Skeletal muscle satellite cell (primary cell): ENCODE measurements at regions not wholly inside any gene's neighbourhood (a gene's known extent, or its start where the extent isn't known, plus 50 kb on each side); places are given as distances from the start of the nearest gene placed in this dataset.

ENCODE experiments used
- H3K27me3 ChIP-seq: 2 replicates; pipeline ENCODE4 v1.7.0; 2013; ENCODE audit warnings: low read length; ENCODE audit not compliant: control insufficient read depth, insufficient read depth
- H3K36me3 ChIP-seq: 2 replicates; pipeline ENCODE4 v1.7.0; 2013; ENCODE audit warnings: mild to moderate bottlenecking, control low read depth, low read length; ENCODE audit not compliant: insufficient read depth
- H3K4me1 ChIP-seq: 2 replicates; pipeline ENCODE4 v1.7.0; 2013; ENCODE audit warnings: low read length; ENCODE audit not compliant: control insufficient read depth, insufficient read depth
- H3K4me2 ChIP-seq: 2 replicates; pipeline ENCODE4 v1.7.0; 2013; ENCODE audit warnings: mild to moderate bottlenecking, low read length
- H3K4me3 ChIP-seq: 2 replicates; pipeline ENCODE4 v1.7.0; 2013; ENCODE audit warnings: low read length
- H3K9ac ChIP-seq: 2 replicates; pipeline ENCODE4 v1.7.0; 2013; ENCODE audit warnings: mild to moderate bottlenecking, low read depth, low read length, moderate library complexity
- H3K9me3 ChIP-seq: replicated peaks from 2 replicates; pipeline ENCODE4 v1.7.0; 2013; ENCODE audit warnings: mild to moderate bottlenecking, control low read depth, low read length

DNA sequence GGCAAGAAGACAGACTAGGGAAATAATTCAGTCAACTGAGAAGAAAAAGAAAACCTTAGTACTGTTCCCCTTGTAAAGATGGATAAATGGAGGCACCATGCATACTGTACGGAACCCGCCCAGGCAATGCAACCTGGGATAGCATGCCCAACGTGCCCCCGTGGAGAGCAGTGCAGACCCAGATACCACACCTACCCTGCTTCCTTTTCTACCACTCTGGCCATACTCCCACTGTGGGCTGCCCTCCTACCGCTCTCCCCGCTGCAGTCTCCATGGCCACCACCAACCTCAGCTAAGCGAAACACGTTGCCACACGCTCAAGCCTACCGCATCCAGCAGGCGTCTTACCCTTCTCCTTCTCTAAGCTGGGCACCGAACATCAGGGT, 117.4 kb upstream of the SERPIND1 start:
- Histone ChIP-seq H3K9me3 (no peaks in the 10 kb centered on the region), H3K36me3 (no peaks in the 10 kb centered on the region), H3K4me3 (no peak overlapping the region)

DNA sequence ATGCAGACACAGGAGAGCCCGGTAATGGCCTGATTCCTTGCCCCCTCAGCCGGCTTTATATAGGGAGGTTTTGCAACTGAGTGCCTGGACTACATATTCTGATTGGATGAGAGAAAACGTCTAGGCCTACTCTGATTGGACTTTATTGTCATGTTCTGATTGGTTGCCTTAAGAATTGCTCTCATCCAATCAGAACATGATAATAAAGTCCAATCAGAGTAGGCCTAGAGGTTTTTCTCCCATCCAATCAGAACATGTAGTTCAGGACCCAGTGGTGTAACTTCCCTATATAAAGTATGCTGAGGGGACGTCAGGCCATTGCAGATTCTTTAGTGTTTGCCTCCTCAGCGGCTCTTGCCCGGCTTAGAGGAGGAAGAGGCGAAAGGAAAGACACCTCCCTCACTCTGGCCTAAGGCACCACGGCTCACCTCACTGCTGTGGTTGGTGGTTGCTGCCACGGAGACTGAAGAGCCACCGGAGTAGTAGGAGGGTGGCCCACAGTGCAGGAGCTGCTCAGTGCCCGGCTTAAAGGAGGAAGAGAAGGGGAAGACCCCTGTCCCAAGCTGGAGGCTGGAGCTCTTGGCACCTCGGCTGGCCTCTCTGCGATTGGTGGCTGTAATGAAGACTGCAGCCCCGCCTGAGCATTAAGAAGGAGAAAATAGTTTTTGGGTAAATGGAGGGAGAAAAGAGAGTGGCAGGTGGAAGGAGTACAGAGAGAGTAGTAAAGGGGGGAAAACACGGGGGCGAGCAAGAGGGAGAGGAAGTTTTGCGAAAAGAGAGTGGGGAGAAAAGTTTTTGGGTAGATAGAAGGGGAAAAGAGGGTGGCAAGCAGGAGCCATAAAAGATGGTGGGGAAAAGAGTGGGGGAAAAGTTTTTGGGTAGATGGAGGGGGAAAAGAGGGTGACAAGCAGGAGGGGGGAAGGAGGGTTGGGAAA, 116.7 kb upstream of the SERPIND1 start:
- Histone ChIP-seq H3K9me3 (no peaks in the 10 kb centered on the region), H3K4me2 (no peak overlapping the region), H3K4me3 (no peak overlapping the region), H3K36me3 (no peaks in the 10 kb centered on the region), H3K9ac (no peak overlapping the region), H3K4me1 (no peaks in the 10 kb centered on the region), H3K27me3 (peaks cover 65% of the 10 kb centered on the region)

More for the DNA sequence above, 117.4 kb upstream of the SERPIND1 start:
- Histone ChIP-seq H3K4me2 (no peak overlapping the region), H3K4me1 (no peaks in the 10 kb centered on the region), H3K9ac (no peak overlapping the region), H3K27me3 (peaks cover 63% of the 10 kb centered on the region)
